ENCODE measurements at regions not wholly inside any gene's neighbourhood (a gene's known extent, or its start where the extent isn't known, plus 50 kb on each side); places are given as distances from the start of the nearest gene placed in this dataset.

GRCh38 chr10:131778842-131779241, 122.0 kb upstream of the PPP2R2D start:
- intact Hi-C loops (cut with micrococcal nuclease) (no loop called here), dilution Hi-C loops (cut with MboI; ENCODE audit: extremely low pct_ligation_motif_present, low sequenced_read_pairs) (no loop called here)
- no peak for TF ChIP-seq GATA2 (IDR thresholded peaks at IDR 0.05; ENCODE audit: insufficient read depth, insufficient read length, low read depth, low read length)
- TF ChIP-seq POLR2A (IDR thresholded peaks at IDR 0.05; ENCODE audit: low read depth, low read length): no peak
- no peak for TF ChIP-seq EZH2 (IDR thresholded peaks at IDR 0.05; ENCODE audit: borderline replicate concordance, low read depth, low read length, severe bottlenecking)
- TF ChIP-seq FOS (IDR thresholded peaks at IDR 0.05; ENCODE audit: borderline replicate concordance, insufficient read depth, low read length): no peak
- TF ChIP-seq POLR2AphosphoS5 (IDR thresholded peaks at IDR 0.05; ENCODE audit: insufficient read depth, low read depth, low read length): no peak
- no peak overlapping the region for H3K4me3 ChIP-seq (replicated peaks in 1 of 3; ENCODE audit: insufficient read depth in 1 of 3, low read depth in 1 of 3, low read length in 3 of 3)
- DNase-seq (ENCODE audit: low read depth, low spot score): no peak
- no peaks in the 10 kb centered on the region for H3K4me1 ChIP-seq (ENCODE audit: control insufficient read depth, extremely low read depth, insufficient read depth, low read length)
- H4K20me1 ChIP-seq (replicated peaks; ENCODE audit: control insufficient read depth, extremely low read depth, insufficient read depth, low read length): no peaks in the 10 kb centered on the region
- POLR2A ChIA-PET: no interaction called here
- no peaks in the 10 kb centered on the region for H3K36me3 ChIP-seq (ENCODE audit: control insufficient read depth in 2 of 2, extremely low read depth in 1 of 2, insufficient read depth in 2 of 2, low read length in 2 of 2)
- no peak overlapping the region for H3K4me2 ChIP-seq (ENCODE audit: insufficient read depth, low read length)
- H3K9me1 ChIP-seq (replicated peaks; ENCODE audit: control insufficient read depth, extremely low read depth, insufficient read depth, low read length): no peaks in the 10 kb centered on the region
- CTCF ChIA-PET: no interaction called here
- no peak for FAIRE-seq
- H3K27ac ChIP-seq (ENCODE audit: insufficient read depth, low read depth, low read length): no peak overlapping the region
- H3K79me2 ChIP-seq (ENCODE audit: control insufficient read depth, insufficient read depth, low read length): no peaks in the 10 kb centered on the region
- H3K9ac ChIP-seq (replicated peaks; ENCODE audit: extremely low read depth, insufficient read depth, low read length): no peak overlapping the region
- no peak overlapping the region for H2AFZ ChIP-seq (ENCODE audit: low read depth, low read length)
- no TSS peak for BruUV-seq (replicated peaks)
- H3K27me3 ChIP-seq (ENCODE audit: control insufficient read depth in 2 of 2, insufficient read depth in 2 of 2, low read length in 2 of 2): no peaks in the 10 kb centered on the region
- H3K9me3 ChIP-seq (replicated peaks; ENCODE audit: control insufficient read depth, insufficient read depth, low read length): peaks cover 11% of the 10 kb centered on the region

- Histone ChIP-seq H4K20me1 (replicated peaks; ENCODE audit: control insufficient read depth, extremely low read depth, insufficient read depth, low read length) (no peaks in the 10 kb centered on the region), H3K27ac (ENCODE audit: insufficient read depth, low read depth, low read length) (no peak overlapping the region), H3K4me1 (ENCODE audit: control insufficient read depth, extremely low read depth, insufficient read depth, low read length) (no peaks in the 10 kb centered on the region), H3K36me3 (ENCODE audit: control insufficient read depth in 2 of 2, extremely low read depth in 1 of 2, insufficient read depth in 2 of 2, low read length in 2 of 2) (no peaks in the 10 kb centered on the region), H3K4me3 (replicated peaks in 1 of 3; ENCODE audit: insufficient read depth in 1 of 3, low read depth in 1 of 3, low read length in 3 of 3) (no peak overlapping the region), H3K9me1 (replicated peaks; ENCODE audit: control insufficient read depth, extremely low read depth, insufficient read depth, low read length) (no peaks in the 10 kb centered on the region), H3K9ac (replicated peaks; ENCODE audit: extremely low read depth, insufficient read depth, low read length) (no peak overlapping the region), H2AFZ (ENCODE audit: low read depth, low read length) (no peak overlapping the region), H3K27me3 (ENCODE audit: control insufficient read depth in 2 of 2, insufficient read depth in 2 of 2, low read length in 2 of 2) (no peaks in the 10 kb centered on the region), H3K79me2 (ENCODE audit: control insufficient read depth, insufficient read depth, low read length) (no peaks in the 10 kb centered on the region), H3K4me2 (ENCODE audit: insufficient read depth, low read length) (no peak overlapping the region), H3K9me3 (replicated peaks; ENCODE audit: control insufficient read depth, insufficient read depth, low read length) (peaks cover 11% of the 10 kb centered on the region)
- no TSS peak for BruUV-seq (replicated peaks)
- intact Hi-C loops (cut with micrococcal nuclease): no loop called here
- POLR2A ChIA-PET: no interaction called here
- DNase-seq (ENCODE audit: low read depth, low spot score): no peak
- no peak for TF ChIP-seq MYC (IDR thresholded peaks at IDR 0.05; ENCODE audit: low read depth, low read length)
- TF ChIP-seq MAX (IDR thresholded peaks at IDR 0.05; ENCODE audit: insufficient read depth, insufficient read length): no peak
- TF ChIP-seq, protein P1, sequence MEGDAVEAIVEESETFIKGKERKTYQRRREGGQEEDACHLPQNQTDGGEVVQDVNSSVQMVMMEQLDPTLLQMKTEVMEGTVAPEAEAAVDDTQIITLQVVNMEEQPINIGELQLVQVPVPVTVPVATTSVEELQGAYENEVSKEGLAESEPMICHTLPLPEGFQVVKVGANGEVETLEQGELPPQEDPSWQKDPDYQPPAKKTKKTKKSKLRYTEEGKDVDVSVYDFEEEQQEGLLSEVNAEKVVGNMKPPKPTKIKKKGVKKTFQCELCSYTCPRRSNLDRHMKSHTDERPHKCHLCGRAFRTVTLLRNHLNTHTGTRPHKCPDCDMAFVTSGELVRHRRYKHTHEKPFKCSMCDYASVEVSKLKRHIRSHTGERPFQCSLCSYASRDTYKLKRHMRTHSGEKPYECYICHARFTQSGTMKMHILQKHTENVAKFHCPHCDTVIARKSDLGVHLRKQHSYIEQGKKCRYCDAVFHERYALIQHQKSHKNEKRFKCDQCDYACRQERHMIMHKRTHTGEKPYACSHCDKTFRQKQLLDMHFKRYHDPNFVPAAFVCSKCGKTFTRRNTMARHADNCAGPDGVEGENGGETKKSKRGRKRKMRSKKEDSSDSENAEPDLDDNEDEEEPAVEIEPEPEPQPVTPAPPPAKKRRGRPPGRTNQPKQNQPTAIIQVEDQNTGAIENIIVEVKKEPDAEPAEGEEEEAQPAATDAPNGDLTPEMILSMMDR (IDR thresholded peaks at IDR 0.05; ENCODE audit: extremely low read depth in 1 of 2, insufficient read depth in 1 of 2, low read depth in 1 of 2, low read length in 2 of 2): no peak
- no peak for TF ChIP-seq POLR2AphosphoS5 (IDR thresholded peaks at IDR 0.05; ENCODE audit: insufficient read depth, low read depth, low read length)
- no peak for TF ChIP-seq GATA2 (IDR thresholded peaks at IDR 0.05; ENCODE audit: insufficient read depth, insufficient read length, low read depth, low read length)
- no peak for TF ChIP-seq JUN (IDR thresholded peaks at IDR 0.05; ENCODE audit: borderline replicate concordance, insufficient read depth, insufficient read length, low read depth)
- dilution Hi-C loops (cut with MboI; ENCODE audit: extremely low pct_ligation_motif_present, low sequenced_read_pairs): no loop called here
- no peak for FAIRE-seq
- CTCF ChIA-PET: no interaction called here
These were observed 121.0 kb upstream of the PPP2R2D start for GRCh38 chr10:131779661-131780394.
